Ammon's horn (tissue), 1 donor: ENCODE measurements at regions not wholly inside any gene's neighbourhood (a gene's known extent, or its start where the extent isn't known, plus 50 kb on each side); places are given as distances from the start of the nearest gene placed in this dataset.
"Not testable (repeated sequence)": the region's sequence is repeated elsewhere in the genome, so short reads cannot be mapped to it uniquely, and the experiment has no call there.

Source experiments
- DNase-seq: peaks from one replicate; pipeline ENCODE4 v3.0.0-alpha.2; 2016; ENCODE audit warnings: low spot score

- DNase-seq = not testable (repeated sequence)
Observed at GRCh38 chrX:3914059-3914458, 200.6 kb upstream of the PRKX start.

GRCh38 chrX:3911012-3911411 is 197.6 kb upstream of the PRKX start:
- DNase-seq = not testable (repeated sequence)

GRCh38 chrX:3910611-3911010 is 197.2 kb upstream of the PRKX start:
- not testable (repeated sequence) for DNase-seq

- not testable (repeated sequence) for DNase-seq
Observed at GRCh38 chrX:3905522-3906258, 192.2 kb upstream of the PRKX start.

GRCh38 chrX:3902222-3902621 is 188.8 kb upstream of the PRKX start:
- not testable (repeated sequence) for DNase-seq

- not testable (repeated sequence) for DNase-seq
Observed at GRCh38 chrX:3896755-3897154, 183.3 kb upstream of the PRKX start.

- DNase-seq = not testable (repeated sequence)
Observed at GRCh38 chrX:3882553-3882920, 169.1 kb upstream of the PRKX start.

- DNase-seq = not testable (repeated sequence)
Observed at GRCh38 chrX:3881898-3882552, 168.6 kb upstream of the PRKX start.

- not testable (repeated sequence) for DNase-seq
Observed at GRCh38 chrX:3881255-3881895, 167.9 kb upstream of the PRKX start.

GRCh38 chrX:3876393-3876792 is 162.9 kb upstream of the PRKX start:
- not testable (repeated sequence) for DNase-seq

- not testable (repeated sequence) for DNase-seq
Observed at GRCh38 chrX:3875638-3876037, 162.2 kb upstream of the PRKX start.

GRCh38 chrX:3872226-3872879 is 158.9 kb upstream of the PRKX start:
- not testable (repeated sequence) for DNase-seq

- not testable (repeated sequence) for DNase-seq
Observed at GRCh38 chrX:3867067-3867831, 153.8 kb upstream of the PRKX start.

GRCh38 chrX:3858332-3858731 is 144.9 kb upstream of the PRKX start:
- DNase-seq = not testable (repeated sequence)

GRCh38 chrX:3843522-3844145 is 130.2 kb upstream of the PRKX start:
- DNase-seq = not testable (repeated sequence)

- DNase-seq = not testable (repeated sequence)
Observed at GRCh38 chrX:3842822-3843521, 129.5 kb upstream of the PRKX start.

GRCh38 chrX:3838754-3839153 is 125.3 kb upstream of the PRKX start:
- DNase-seq = not testable (repeated sequence)

- not testable (repeated sequence) for DNase-seq
Observed at GRCh38 chrX:3837958-3838643, 124.7 kb upstream of the PRKX start.

GRCh38 chrX:3837211-3837610 is 123.8 kb upstream of the PRKX start:
- DNase-seq = not testable (repeated sequence)
